Hematopoietic multipotent progenitor cell treated with erythropoietin and hydrocortisone succinate and interleukin-3 and kit ligand, for 17 days (in vitro differentiated cells): ENCODE measurements at regions not wholly inside any gene's neighbourhood (a gene's known extent, or its start where the extent isn't known, plus 50 kb on each side); places are given as distances from the start of the nearest gene placed in this dataset.

Experiments used
- DNase-seq: peaks from one replicate; pipeline ENCODE4 v3.0.0-alpha.2; 2015; ENCODE audit warnings: low spot score

- DNase-seq = no peak
These were observed 681.3 kb downstream of the CPS1 start for GRCh38 chr2:211237586-211238275.

- no peak for DNase-seq
These were observed 685.5 kb downstream of the CPS1 start for GRCh38 chr2:211241891-211242290.

GRCh38 chr2:211247751-211248150, 691.4 kb downstream of the CPS1 start:
- no peak for DNase-seq

- no peak for DNase-seq
These were observed 692.4 kb downstream of the CPS1 start for GRCh38 chr2:211248841-211249240.

- DNase-seq = no peak
These were observed 694.6 kb downstream of the CPS1 start for GRCh38 chr2:211251016-211251415.

- no peak for DNase-seq
These were observed 702.4 kb downstream of the CPS1 start for GRCh38 chr2:211258646-211259335.

- DNase-seq = no peak
These were observed 703.6 kb downstream of the CPS1 start for GRCh38 chr2:211259831-211260476.

- no peak for DNase-seq
These were observed 713.9 kb downstream of the CPS1 start for GRCh38 chr2:211270257-211270656.

- DNase-seq = no peak
These were observed 725.2 kb downstream of the CPS1 start for GRCh38 chr2:211281430-211282073.

- DNase-seq = no peak
These were observed 746.3 kb downstream of the CPS1 start for GRCh38 chr2:211302676-211303075.

- no peak for DNase-seq
These were observed 750.5 kb downstream of the CPS1 start for GRCh38 chr2:211306929-211307328.
